Thymus (tissue), 11 donors: ENCODE measurements at regions not wholly inside any gene's neighbourhood (a gene's known extent, or its start where the extent isn't known, plus 50 kb on each side); places are given as distances from the start of the nearest gene placed in this dataset.

ENCODE experiments used
- DNase-seq, 9 donors: peaks; one replicate each; pipeline ENCODE4 v3.0.0-alpha.2; 2013; ENCODE audit warnings: low spot score in 9 of 9, low read depth in 6 of 9, missing footprints in 1 of 9
- H3K27ac ChIP-seq, 2 donors: one replicate each; pipeline ENCODE4 v1.5.1; 2013; ENCODE audit warnings: control low read depth in 1 of 2, low read depth in 1 of 2, low read length in 1 of 2, mild to moderate bottlenecking in 1 of 2, moderate library complexity in 1 of 2
- H3K27me3 ChIP-seq, 2 donors: one replicate each; pipeline ENCODE4 v1.5.1; 2013; ENCODE audit warnings: low read length in 1 of 2; ENCODE audit not compliant: control insufficient read depth in 2 of 2, insufficient read depth in 1 of 2
- H3K36me3 ChIP-seq, 2 donors: one replicate each; pipeline ENCODE4 v1.5.1; 2013; ENCODE audit warnings: low read length in 1 of 2, mild to moderate bottlenecking in 1 of 2, moderate library complexity in 1 of 2; ENCODE audit not compliant: control insufficient read depth in 2 of 2, insufficient read depth in 2 of 2
- H3K4me1 ChIP-seq, 2 donors: one replicate each; pipeline ENCODE4 v1.5.1; 2013; ENCODE audit warnings: low read length in 2 of 2; ENCODE audit not compliant: control insufficient read depth in 2 of 2, insufficient read depth in 2 of 2
- H3K4me3 ChIP-seq, 2 donors: one replicate each; pipeline ENCODE4 v1.5.1; 2013; ENCODE audit warnings: low read length in 2 of 2, control low read depth in 1 of 2, mild to moderate bottlenecking in 1 of 2
- H3K9me3 ChIP-seq, 2 donors: one replicate each; pipeline ENCODE4 v1.5.1; 2013; ENCODE audit warnings: low read length in 1 of 2, mild to moderate bottlenecking in 1 of 2; ENCODE audit not compliant: control insufficient read depth in 2 of 2, insufficient read depth in 1 of 2
- WGBS: extraction: QIAGEN DNeasy Blood & Tissue Kit; methylation state at CpG from one replicate; pipeline ENCODE4 v1.1.7; 2013; 5-methylcytosine and 5-hydroxymethylcytosine counted together
- donor health status: healthy.

DNA sequence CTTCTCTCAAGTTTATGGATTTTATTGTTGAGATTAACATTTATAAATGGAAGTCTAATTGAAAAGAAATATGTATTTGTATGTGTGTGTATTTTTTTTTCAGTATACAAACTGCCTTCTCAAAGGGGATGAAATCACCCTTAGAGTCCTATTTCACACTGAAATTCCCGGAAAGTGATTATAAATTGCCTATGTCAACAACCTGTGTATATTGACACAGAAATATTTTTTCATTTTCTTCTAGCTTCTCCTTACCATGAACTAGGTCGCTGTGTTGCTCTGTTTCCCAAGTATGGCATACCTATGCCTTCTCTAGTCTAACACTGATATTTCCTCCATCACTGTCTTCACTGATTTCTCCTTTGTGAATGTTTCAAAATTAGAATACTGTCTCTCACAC lies 444.0 kb upstream of the AZI2 start:
- Histone ChIP-seq H3K36me3 (no peaks in the 10 kb centered on the region), H3K9me3 (no peaks in the 10 kb centered on the region), H3K27me3 (no peaks in the 10 kb centered on the region), H3K4me3 (no peak overlapping the region), H3K4me1 (no peaks in the 10 kb centered on the region), H3K27ac (no peak overlapping the region)
- WGBS, result 93% methylated on average over 2 of the region's 2 CpGs
- no peak for DNase-seq

DNA sequence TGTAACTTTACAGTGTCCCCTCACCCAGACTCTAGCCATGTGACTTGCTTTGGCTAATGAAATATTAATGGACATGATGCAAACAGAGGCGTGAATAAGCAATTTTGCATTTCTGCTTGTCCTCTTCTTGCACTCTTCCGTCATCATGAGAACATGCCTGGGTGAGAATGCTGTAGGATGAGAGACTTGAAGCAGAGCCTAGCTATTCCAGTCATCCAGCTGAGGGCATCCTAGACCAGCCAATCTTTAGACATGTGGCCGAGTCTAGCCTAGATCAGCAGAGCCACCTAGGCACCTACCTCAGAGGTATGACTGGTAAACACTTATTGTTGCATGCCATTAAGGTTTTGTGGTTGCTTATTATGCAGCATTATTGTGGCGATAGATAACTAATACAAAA lies 450.5 kb upstream of the AZI2 start:
- H3K27me3 ChIP-seq, result no peaks in the 10 kb centered on the region
- no peak overlapping the region for H3K27ac ChIP-seq
- H3K4me3 ChIP-seq, result no peak overlapping the region
- no peaks in the 10 kb centered on the region for H3K4me1 ChIP-seq
- DNase-seq, result no peak
- H3K9me3 ChIP-seq, result no peaks in the 10 kb centered on the region
- WGBS, result 98% methylated on average over 4 of the region's 4 CpGs
- H3K36me3 ChIP-seq, result no peaks in the 10 kb centered on the region

DNA sequence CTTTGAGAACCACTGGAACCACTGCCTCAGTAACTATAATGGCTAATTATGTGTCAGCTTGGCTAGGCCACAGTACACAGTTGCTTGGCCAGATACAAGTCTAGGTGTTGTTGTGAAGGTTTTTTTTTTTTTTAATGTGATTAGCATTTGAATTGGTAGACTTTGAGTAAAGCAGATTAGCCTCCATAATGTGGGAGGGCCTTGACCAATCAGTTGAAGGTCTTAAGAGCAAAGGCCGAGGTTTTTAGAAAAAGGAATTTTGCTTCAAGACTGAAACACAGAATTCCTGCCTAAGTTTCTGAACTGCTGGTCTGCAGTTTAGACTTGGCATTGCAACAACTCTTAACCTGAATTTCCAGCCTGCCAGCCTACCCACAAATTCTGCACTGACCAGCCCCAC lies 451.6 kb upstream of the AZI2 start:
- no peaks in the 10 kb centered on the region for H3K36me3 ChIP-seq
- no peaks in the 10 kb centered on the region for H3K9me3 ChIP-seq
- DNase-seq, result no peak
- no peak overlapping the region for H3K4me3 ChIP-seq
- no peaks in the 10 kb centered on the region for H3K27me3 ChIP-seq
- 96% methylated on average over 1 of the region's 1 CpG for WGBS
- H3K27ac ChIP-seq, result no peak overlapping the region
- no peaks in the 10 kb centered on the region for H3K4me1 ChIP-seq

DNA sequence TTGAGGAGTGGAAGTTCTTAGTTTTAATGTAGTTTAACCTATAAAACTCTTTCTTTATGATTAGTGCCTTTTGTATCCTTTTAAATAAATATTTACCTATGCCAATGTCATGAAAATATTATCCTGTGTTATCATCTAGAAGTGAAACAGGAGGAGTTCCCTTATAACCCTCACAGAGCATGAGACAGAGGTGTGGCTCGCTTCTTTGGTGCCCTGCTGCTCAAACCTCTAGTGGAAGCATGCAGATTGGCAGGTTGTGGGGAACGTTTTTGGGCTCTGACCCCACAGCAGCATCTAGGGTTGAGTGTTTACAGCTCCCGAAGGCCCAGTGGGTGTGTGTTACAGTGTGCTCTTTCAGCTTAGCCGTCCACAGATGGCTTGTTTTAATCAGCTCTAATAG lies 459.4 kb upstream of the AZI2 start:
- Histone ChIP-seq H3K27ac (no peak overlapping the region), H3K36me3 (no peaks in the 10 kb centered on the region), H3K4me3 (no peak overlapping the region), H3K27me3 (no peaks in the 10 kb centered on the region), H3K4me1 (no peaks in the 10 kb centered on the region), H3K9me3 (no peaks in the 10 kb centered on the region)
- WGBS, result 91% methylated on average over 4 of the region's 4 CpGs
- no peak for DNase-seq

DNA sequence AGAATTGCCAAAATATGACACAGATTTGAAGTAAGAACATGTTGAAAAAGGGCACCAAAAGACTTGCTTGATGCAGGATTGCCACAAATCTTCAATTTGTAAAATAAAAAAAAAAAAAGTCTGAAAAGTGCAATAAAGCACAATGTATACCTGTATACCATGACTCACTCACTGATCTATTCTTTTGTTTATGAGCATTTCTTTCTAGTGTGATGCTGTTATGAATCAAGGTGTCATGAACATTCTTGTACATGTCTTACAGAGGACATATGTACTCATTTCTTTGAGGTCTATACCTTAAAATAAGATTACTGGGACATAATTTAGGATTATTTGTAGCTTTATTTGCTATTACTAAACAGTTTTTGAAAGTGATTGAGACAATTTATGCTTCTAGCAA lies 464.9 kb upstream of the RBMS3 start:
- Histone ChIP-seq H3K4me1 (no peaks in the 10 kb centered on the region), H3K9me3 (no peaks in the 10 kb centered on the region), H3K36me3 (no peaks in the 10 kb centered on the region), H3K27ac (no peak overlapping the region), H3K27me3 (no peaks in the 10 kb centered on the region), H3K4me3 (no peak overlapping the region)
- DNase-seq, result no peak

DNA sequence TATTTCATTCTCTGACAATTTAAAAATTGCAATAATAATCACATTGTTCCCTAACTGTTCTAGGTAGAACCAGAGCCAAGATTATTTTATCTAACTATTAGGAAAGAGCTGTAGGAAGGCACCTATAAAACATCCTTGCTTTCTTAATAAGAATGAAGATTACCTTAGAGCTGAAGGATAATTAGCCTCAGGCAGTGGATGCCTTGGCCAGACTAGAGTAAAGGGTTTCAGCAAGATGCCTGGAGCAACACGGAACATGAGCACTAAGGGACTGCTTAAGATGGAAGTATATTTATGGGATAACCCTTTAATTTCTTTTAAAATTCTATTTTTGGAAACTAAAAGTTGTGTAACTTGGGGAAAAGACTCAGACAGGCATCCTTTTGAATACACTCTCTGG lies 456.6 kb upstream of the RBMS3 start:
- no peaks in the 10 kb centered on the region for H3K27me3 ChIP-seq
- H3K4me1 ChIP-seq, result no peaks in the 10 kb centered on the region
- WGBS, result 93% methylated on average over 1 of the region's 1 CpG

DNA sequence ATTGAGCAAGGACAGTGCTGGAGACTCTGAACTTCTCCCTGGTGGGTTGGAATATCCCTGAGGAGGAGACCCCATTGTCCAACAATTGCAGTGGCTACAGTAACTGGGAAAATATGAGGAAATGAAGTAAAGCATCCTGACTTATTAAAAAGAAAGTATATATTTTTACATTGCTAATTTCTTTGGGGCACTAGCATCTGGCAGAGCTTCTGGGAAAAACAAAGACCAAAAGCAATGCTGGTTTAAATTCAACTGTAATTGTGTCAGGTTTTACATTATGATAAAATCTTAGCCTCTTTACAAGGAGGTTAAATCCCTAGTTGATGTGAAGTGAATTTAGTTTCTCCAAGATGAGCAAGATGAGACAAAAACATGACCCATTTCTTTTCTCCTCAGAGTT lies 454.0 kb upstream of the RBMS3 start:
- Histone ChIP-seq H3K9me3 (no peaks in the 10 kb centered on the region), H3K4me1 (no peaks in the 10 kb centered on the region), H3K27me3 (no peaks in the 10 kb centered on the region), H3K4me3 (no peak overlapping the region), H3K27ac (no peak overlapping the region), H3K36me3 (no peaks in the 10 kb centered on the region)
- DNase-seq, result no peak

More for the DNA sequence above, 456.6 kb upstream of the RBMS3 start:
- Histone ChIP-seq H3K9me3 (no peaks in the 10 kb centered on the region), H3K4me3 (no peak overlapping the region), H3K36me3 (no peaks in the 10 kb centered on the region), H3K27ac (no peak overlapping the region)
- DNase-seq, result no peak

DNA sequence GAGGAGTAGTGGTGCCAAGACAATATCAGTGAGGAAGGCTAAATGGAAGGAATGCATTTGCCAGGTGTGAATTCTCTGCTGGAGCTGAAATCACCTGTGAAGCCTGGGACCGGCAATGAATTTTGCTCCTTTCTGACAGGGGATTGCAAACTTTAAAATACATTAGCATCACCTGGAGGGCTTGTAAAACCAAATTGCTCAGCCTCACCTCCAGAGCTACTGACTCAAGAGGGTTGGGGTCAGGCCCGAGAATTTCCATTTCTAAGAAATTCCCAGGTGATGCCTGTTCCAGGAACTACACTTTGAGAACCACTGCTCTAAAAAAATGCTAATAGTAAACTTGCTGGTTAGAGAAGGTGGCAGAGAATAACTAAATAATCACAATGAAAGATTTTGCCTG lies 445.6 kb upstream of the RBMS3 start:
- H3K27ac ChIP-seq, result no peak overlapping the region
- no peak for DNase-seq
- H3K36me3 ChIP-seq, result no peaks in the 10 kb centered on the region
- H3K4me3 ChIP-seq, result no peak overlapping the region
- H3K4me1 ChIP-seq, result no peaks in the 10 kb centered on the region
- 62% methylated on average over 2 of the region's 2 CpGs for WGBS
- no peaks in the 10 kb centered on the region for H3K27me3 ChIP-seq
- no peaks in the 10 kb centered on the region for H3K9me3 ChIP-seq

DNA sequence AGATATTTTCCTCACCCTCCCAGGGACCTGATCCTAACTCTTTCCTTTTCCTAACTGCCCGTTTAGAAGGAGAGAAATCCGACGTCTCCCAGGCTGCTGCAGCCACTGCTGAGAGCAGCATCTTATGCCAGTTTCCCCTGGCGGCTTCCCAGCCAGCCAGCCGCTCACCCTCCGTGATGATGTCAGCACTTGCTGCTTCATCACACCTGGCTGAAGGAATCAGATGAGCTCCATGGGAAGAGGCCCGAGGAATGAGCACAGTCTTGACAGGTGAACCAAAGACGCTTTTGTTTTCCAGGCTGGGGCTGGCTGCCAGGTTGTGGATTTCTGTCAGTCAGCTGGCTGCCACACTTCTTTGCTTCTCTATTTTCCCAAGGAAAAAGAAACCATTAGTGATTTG lies 445.1 kb upstream of the RBMS3 start:
- 82% methylated on average over 8 of the region's 8 CpGs for WGBS

DNA sequence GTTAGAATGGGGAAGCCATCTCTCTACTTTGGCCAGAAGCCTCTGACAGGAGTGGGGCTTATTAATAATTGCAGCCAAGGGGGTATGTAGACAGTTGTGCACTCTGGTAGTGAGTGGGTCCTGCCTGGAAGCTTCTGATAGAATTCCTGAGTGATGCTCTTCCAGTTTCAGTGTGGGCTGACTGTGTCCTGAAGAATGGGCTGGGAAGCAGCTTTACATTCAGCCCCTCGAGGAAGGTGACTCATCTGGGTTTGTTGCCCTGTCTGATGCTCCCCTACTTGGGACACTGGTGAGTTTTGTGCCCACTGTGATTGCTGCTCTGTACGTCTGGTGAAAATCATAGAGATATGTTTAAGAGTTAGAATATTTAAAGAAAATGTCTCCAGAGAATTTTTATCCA lies 444.7 kb upstream of the RBMS3 start:
- Histone ChIP-seq H3K27me3 (no peaks in the 10 kb centered on the region), H3K27ac (no peak overlapping the region), H3K36me3 (no peaks in the 10 kb centered on the region), H3K9me3 (no peaks in the 10 kb centered on the region), H3K4me1 (no peaks in the 10 kb centered on the region), H3K4me3 (no peak overlapping the region)
- 84% methylated on average over 2 of the region's 2 CpGs for WGBS
- no peak for DNase-seq

More for the DNA sequence above, 445.1 kb upstream of the RBMS3 start:
- Histone ChIP-seq H3K4me1 (no peaks in the 10 kb centered on the region), H3K36me3 (no peaks in the 10 kb centered on the region), H3K4me3 (no peak overlapping the region), H3K27me3 (no peaks in the 10 kb centered on the region), H3K27ac (no peak overlapping the region), H3K9me3 (no peaks in the 10 kb centered on the region)
- DNase-seq, result peak in 1 of 9 donors; percentile 15
